Spleen (tissue), 11 donors: ENCODE measurements at regions not wholly inside any gene's neighbourhood (a gene's known extent, or its start where the extent isn't known, plus 50 kb on each side); places are given as distances from the start of the nearest gene placed in this dataset.
"Not testable (repeated sequence)": the region's sequence is repeated elsewhere in the genome, so short reads cannot be mapped to it uniquely, and the experiment has no call there.

Experiments used
- DNase-seq: peaks from one replicate; pipeline ENCODE4 v3.0.0-alpha.2; 2020
- H3K27ac ChIP-seq, 8 donors: fragments of 200-600 bp; sonication (generic) in 7 of 8; 1 replicate in 4 of 8; 2 replicates in 4 of 8; pipeline versions ENCODE4 v1.5.0 to v1.8.0; 2016 to 2021; ENCODE audit warnings: inconsistent platforms in 4 of 8, mild to moderate bottlenecking in 4 of 8, moderate library complexity in 1 of 8
- H3K27me3 ChIP-seq, 7 donors: fragments of 200-600 bp; sonication (generic) in 6 of 7; replicated peaks in 1 of 7; 1 replicate in 4 of 7; 2 replicates in 3 of 7; pipeline versions ENCODE4 v1.5.0 to v1.8.0; 2016 to 2021; ENCODE audit warnings: inconsistent platforms in 3 of 7, mild to moderate bottlenecking in 1 of 7
- H3K36me3 ChIP-seq, 6 donors: fragments of 200-600 bp; sonication (generic) in 5 of 6; 1 replicate in 4 of 6; 2 replicates in 2 of 6; pipeline versions ENCODE4 v1.5.0 to v1.8.0; 2016 to 2021; ENCODE audit warnings: inconsistent platforms in 2 of 6
- H3K4me1 ChIP-seq, 6 donors: fragments of 200-600 bp; sonication (generic) in 5 of 6; 1 replicate in 3 of 6; 2 replicates in 3 of 6; pipeline versions ENCODE4 v1.5.0 to v1.8.0; 2016 to 2021; ENCODE audit warnings: inconsistent platforms in 3 of 6
- H3K4me3 ChIP-seq, 8 donors: fragments of 200-600 bp; sonication (generic) in 7 of 8; 1 replicate in 4 of 8; 2 replicates in 4 of 8; pipeline versions ENCODE4 v1.5.0 to v1.8.0; 2016 to 2021; ENCODE audit warnings: inconsistent platforms in 4 of 8, mild to moderate bottlenecking in 4 of 8, moderate library complexity in 2 of 8
- H3K9me3 ChIP-seq, 8 donors: fragments of 200-600 bp; sonication (generic) in 7 of 8; 1 replicate in 4 of 8; 2 replicates in 4 of 8; pipeline versions ENCODE4 v1.5.0 to v1.8.0; 2016 to 2021; ENCODE audit warnings: inconsistent platforms in 4 of 8
- CTCF ChIP-seq, 11 experiments: fragments of 200-600 bp in 7 of 11; fragments of 450-650 bp in 4 of 11; sonication (generic) in 4 of 11; IDR thresholded peaks in 8 of 11; conservative IDR thresholded peaks in 3 of 11; 1 replicate in 7 of 11; 2 replicates in 4 of 11; pipeline versions ENCODE4 v1.4.0 to v1.8.0; 2016 to 2021; ENCODE audit warnings: antibody characterized with exemption in 11 of 11, inconsistent platforms in 4 of 11, mild to moderate bottlenecking in 1 of 11
- POLR2A ChIP-seq, 3 donors: fragments of 450-650 bp; IDR thresholded peaks; one replicate each; pipeline ENCODE4 v1.5.1; 2017; ENCODE audit warnings: antibody characterized with exemption in 3 of 3, mild to moderate bottlenecking in 1 of 3
- POLR2AphosphoS5 ChIP-seq, 3 donors: sonication (generic); formaldehyde crosslinking; IDR thresholded peaks; one replicate each; pipeline ENCODE4 v1.5.1; 2017; ENCODE audit warnings: antibody characterized with exemption in 3 of 3
- WGBS, 5 donors: extraction: QIAGEN DNeasy Blood & Tissue Kit in 3 of 5; methylation state at CpG; one replicate each; pipeline versions ENCODE4 v1.1.5 to v1.1.7; 2013 to 2018; 5-methylcytosine and 5-hydroxymethylcytosine counted together
- intact Hi-C: fragments of 100-400 bp; cut with DNase I; formaldehyde crosslinking; loops from one replicate; pipeline ENCODE4 v1.15.0; 2023; ENCODE audit warnings: low total_unique reads
- donor health status: healthy with polysubstance abuse.
- donor health status: DM: no; HTN: no; CAD: no; lungs with moderate emphysema.
- donor health status: DM: no; HTN: no; CAD: no.
- donor health status: Bipolar disorder and iron deficiency.
- donor health status: healthy.
- donor health status: DM: no; HTN: no; CAD: no.
- donor health status: DM: yes; HTN: yes; CAD: no.

- no peaks in the 10 kb centered on the region for H3K4me1 ChIP-seq
- no peaks in the 10 kb centered on the region for H3K36me3 ChIP-seq
- H3K27me3 ChIP-seq = no peaks in the 10 kb centered on the region
- no peak for DNase-seq
- no peak overlapping the region for H3K27ac ChIP-seq
- TF ChIP-seq CTCF (IDR thresholded peaks at IDR 0.05 in 8 of 11, conservative IDR thresholded peaks at IDR 0.05 in 3 of 11) (no peak), POLR2AphosphoS5 (IDR thresholded peaks at IDR 0.05) (no peak), POLR2A (IDR thresholded peaks at IDR 0.05) (no peak)
- H3K9me3 ChIP-seq = peaks cover 0 to 20% (median 9%) of the 10 kb centered on the region in 8 donors
- 1 to 14% (median 3%) methylated on average over 2 of the region's 2 CpGs for WGBS, 5 donors
- intact Hi-C loops = no loop called here
- no peak overlapping the region for H3K4me3 ChIP-seq
Measured at GRCh38 chr18:73119574-73119973, 251.8 kb upstream of the NETO1 start.

GRCh38 chr18:73118121-73118816 is 250.5 kb upstream of the NETO1 start:
- intact Hi-C loops = no loop called here
- no peaks in the 10 kb centered on the region for H3K27me3 ChIP-seq

GRCh38 chr18:73110307-73110706 is 242.5 kb upstream of the NETO1 start:
- TF ChIP-seq CTCF (IDR thresholded peaks at IDR 0.05 in 8 of 11, conservative IDR thresholded peaks at IDR 0.05 in 3 of 11) = no peak
- TF ChIP-seq POLR2AphosphoS5 (IDR thresholded peaks at IDR 0.05) = no peak
- no peak for TF ChIP-seq POLR2A (IDR thresholded peaks at IDR 0.05)
- 65 to 77% (median 75%) methylated on average over 3 of the region's 3 CpGs for WGBS, 5 donors
- DNase-seq = no peak
- no peaks in the 10 kb centered on the region for H3K4me1 ChIP-seq
- no peak overlapping the region for H3K27ac ChIP-seq
- peaks cover 0 to 2% (median 0%) of the 10 kb centered on the region in 8 donors for H3K9me3 ChIP-seq
- intact Hi-C loops = no loop called here
- no peaks in the 10 kb centered on the region for H3K27me3 ChIP-seq
- H3K36me3 ChIP-seq = no peaks in the 10 kb centered on the region
- no peak overlapping the region for H3K4me3 ChIP-seq

More at GRCh38 chr18:73118121-73118816, 250.5 kb upstream of the NETO1 start:
- DNase-seq = no peak
- no peaks in the 10 kb centered on the region for H3K4me1 ChIP-seq
- H3K27ac ChIP-seq = no peak overlapping the region
- 68 to 83% (median 72%) methylated on average over 3 of the region's 3 CpGs for WGBS, 5 donors
- H3K36me3 ChIP-seq = no peaks in the 10 kb centered on the region
- H3K4me3 ChIP-seq = no peak overlapping the region
- TF ChIP-seq POLR2AphosphoS5 (IDR thresholded peaks at IDR 0.05) (no peak), CTCF (IDR thresholded peaks at IDR 0.05 in 8 of 11, conservative IDR thresholded peaks at IDR 0.05 in 3 of 11) (no peak), POLR2A (IDR thresholded peaks at IDR 0.05) (no peak)
- peaks cover 0 to 20% (median 9%) of the 10 kb centered on the region in 8 donors for H3K9me3 ChIP-seq

- no peak overlapping the region for H3K4me3 ChIP-seq
- no peak overlapping the region for H3K27ac ChIP-seq
- TF ChIP-seq CTCF (IDR thresholded peaks at IDR 0.05 in 8 of 11, conservative IDR thresholded peaks at IDR 0.05 in 3 of 11) (no peak), POLR2A (IDR thresholded peaks at IDR 0.05) (no peak), POLR2AphosphoS5 (IDR thresholded peaks at IDR 0.05) (no peak)
- intact Hi-C loops = no loop called here
- H3K4me1 ChIP-seq = no peaks in the 10 kb centered on the region
- peaks cover 0 to 16% (median 0%) of the 10 kb centered on the region in 8 donors for H3K9me3 ChIP-seq
- 91 to 94% (median 94%) methylated on average over 4 of the region's 4 CpGs for WGBS, 5 donors
- no peaks in the 10 kb centered on the region for H3K27me3 ChIP-seq
- no peak for DNase-seq
- H3K36me3 ChIP-seq = no peaks in the 10 kb centered on the region
Measured at GRCh38 chr18:73101977-73102376, 234.2 kb upstream of the NETO1 start.

- WGBS, 5 donors = 67 to 88% (median 80%) methylated on average over 6 of the region's 6 CpGs
Measured at GRCh38 chr18:73101491-73101890, 233.7 kb upstream of the NETO1 start.

More at GRCh38 chr18:73101491-73101890, 233.7 kb upstream of the NETO1 start:
- intact Hi-C loops, H3K36me3 ChIP-seq, H3K27ac ChIP-seq, H3K4me3 ChIP-seq, H3K27me3 ChIP-seq, DNase-seq, H3K4me1 ChIP-seq: not testable (repeated sequence)
- peaks cover 0 to 17% (median 0%) of the 10 kb centered on the region in 8 donors for H3K9me3 ChIP-seq
